Neural crest cell (in vitro differentiated cells): ENCODE measurements at regions not wholly inside any gene's neighbourhood (a gene's known extent, or its start where the extent isn't known, plus 50 kb on each side); places are given as distances from the start of the nearest gene placed in this dataset.

Experiments
- DNase-seq: peaks from one replicate; pipeline ENCODE4 v3.0.0; 2021; ENCODE audit warnings: low read depth, mixed read lengths, low spot score
- H3K27ac Mint-ChIP-seq: one replicate; pipeline ENCODE4 v1.8.0; 2021; ENCODE audit warnings: mild to moderate bottlenecking, mixed read lengths; ENCODE audit not compliant: unreplicated experiment
- H3K27me3 Mint-ChIP-seq: 2 replicates; pipeline ENCODE4 v1.8.0; 2021; ENCODE audit warnings: low read depth, mild to moderate bottlenecking, mixed read lengths
- H3K36me3 Mint-ChIP-seq: 2 replicates; pipeline ENCODE4 v1.8.0; 2021; ENCODE audit warnings: low read depth, mild to moderate bottlenecking, mixed read lengths
- H3K4me1 Mint-ChIP-seq: 2 replicates; pipeline ENCODE4 v1.8.0; 2021; ENCODE audit warnings: mixed read lengths
- H3K4me3 Mint-ChIP-seq: one replicate; pipeline ENCODE4 v1.8.0; 2021; ENCODE audit warnings: mild to moderate bottlenecking, mixed read lengths
- H3K9me3 Mint-ChIP-seq: 2 replicates; pipeline ENCODE4 v1.8.0; 2021; ENCODE audit warnings: mixed read lengths
- TF ChIP-seq, protein P1 (sequence below): fragments of 200-600 bp; sonication (generic); conservative IDR thresholded peaks from 2 replicates; pipeline ENCODE4 v1.5.0; 2021; ENCODE audit warnings: antibody characterized with exemption, mild to moderate bottlenecking

DNA sequence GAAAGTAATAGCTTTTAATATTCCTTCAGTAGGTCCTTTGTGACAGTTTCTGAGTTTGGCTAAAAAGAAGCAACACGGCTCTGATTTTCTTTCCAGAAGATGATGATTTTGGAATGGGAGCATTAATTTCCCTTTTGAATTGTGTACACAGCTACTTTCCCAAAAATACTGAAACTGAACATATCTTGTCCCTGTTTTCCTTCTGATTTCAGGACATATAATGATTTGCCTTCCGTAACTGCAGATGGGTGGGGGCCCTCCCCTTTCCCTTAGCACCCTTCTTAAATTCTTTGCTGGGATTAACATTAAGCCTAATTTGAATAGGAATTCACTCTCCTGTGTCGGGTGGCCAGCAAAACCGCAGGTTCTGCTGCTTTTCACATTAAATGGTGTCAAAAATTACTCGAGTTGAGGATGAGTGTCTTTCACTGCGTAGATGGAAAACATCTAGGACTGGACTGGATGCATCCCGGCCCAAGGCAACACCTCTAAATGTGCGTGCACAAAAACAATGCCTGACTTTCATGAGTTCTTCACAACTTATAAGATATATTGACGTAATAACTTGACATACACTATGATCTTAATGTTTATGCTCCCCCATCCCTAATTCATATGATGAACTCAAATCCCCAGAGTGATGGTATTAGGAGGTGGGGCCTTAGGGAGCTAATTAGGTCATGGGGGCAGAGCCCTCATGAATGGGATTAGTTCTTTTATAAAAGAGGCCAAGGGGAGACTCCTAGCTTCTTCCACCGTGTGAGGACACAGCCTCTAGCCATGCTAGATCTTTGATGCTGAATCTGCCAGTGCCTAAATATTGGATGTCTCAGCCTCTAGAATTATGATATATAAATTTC lies 158.1 kb downstream of the AEBP2 start:
- Mint-ChIP-seq H3K4me3 (no peak overlapping the region), H3K27me3 (no peaks in the 10 kb centered on the region), H3K4me1 (peaks cover 4% of the 10 kb centered on the region), H3K27ac (no peak overlapping the region), H3K9me3 (peaks cover 3% of the 10 kb centered on the region), H3K36me3 (no peaks in the 10 kb centered on the region)
- TF ChIP-seq, protein P1, sequence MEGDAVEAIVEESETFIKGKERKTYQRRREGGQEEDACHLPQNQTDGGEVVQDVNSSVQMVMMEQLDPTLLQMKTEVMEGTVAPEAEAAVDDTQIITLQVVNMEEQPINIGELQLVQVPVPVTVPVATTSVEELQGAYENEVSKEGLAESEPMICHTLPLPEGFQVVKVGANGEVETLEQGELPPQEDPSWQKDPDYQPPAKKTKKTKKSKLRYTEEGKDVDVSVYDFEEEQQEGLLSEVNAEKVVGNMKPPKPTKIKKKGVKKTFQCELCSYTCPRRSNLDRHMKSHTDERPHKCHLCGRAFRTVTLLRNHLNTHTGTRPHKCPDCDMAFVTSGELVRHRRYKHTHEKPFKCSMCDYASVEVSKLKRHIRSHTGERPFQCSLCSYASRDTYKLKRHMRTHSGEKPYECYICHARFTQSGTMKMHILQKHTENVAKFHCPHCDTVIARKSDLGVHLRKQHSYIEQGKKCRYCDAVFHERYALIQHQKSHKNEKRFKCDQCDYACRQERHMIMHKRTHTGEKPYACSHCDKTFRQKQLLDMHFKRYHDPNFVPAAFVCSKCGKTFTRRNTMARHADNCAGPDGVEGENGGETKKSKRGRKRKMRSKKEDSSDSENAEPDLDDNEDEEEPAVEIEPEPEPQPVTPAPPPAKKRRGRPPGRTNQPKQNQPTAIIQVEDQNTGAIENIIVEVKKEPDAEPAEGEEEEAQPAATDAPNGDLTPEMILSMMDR, result no peak
- DNase-seq, result no peak

DNA sequence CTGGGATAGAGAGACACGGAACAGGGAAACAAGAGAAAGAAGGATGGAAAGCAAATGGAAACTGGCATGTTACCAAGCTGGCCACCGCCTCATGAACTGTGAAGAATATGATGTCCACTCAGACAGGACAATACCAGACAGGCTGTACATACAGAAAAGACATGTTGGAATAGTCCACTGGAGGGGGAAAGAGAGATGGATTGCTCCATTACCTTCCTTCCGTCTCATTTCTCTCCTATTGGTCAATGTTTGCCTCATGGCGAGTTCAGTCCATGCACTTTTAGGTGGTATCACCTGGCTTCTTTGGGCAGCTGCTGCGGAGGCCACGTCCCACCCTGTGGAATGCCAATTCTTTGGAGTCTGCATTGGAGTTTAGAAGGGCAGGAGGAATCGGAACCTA lies 166.4 kb downstream of the AEBP2 start:
- no peaks in the 10 kb centered on the region for H3K4me1 Mint-ChIP-seq
- no peak for DNase-seq
- no peaks in the 10 kb centered on the region for H3K36me3 Mint-ChIP-seq
- H3K4me3 Mint-ChIP-seq, result no peak overlapping the region
- peaks cover 4% of the 10 kb centered on the region for H3K9me3 Mint-ChIP-seq
- no peak overlapping the region for H3K27ac Mint-ChIP-seq
- TF ChIP-seq, protein P1, result no peak
- no peaks in the 10 kb centered on the region for H3K27me3 Mint-ChIP-seq

DNA sequence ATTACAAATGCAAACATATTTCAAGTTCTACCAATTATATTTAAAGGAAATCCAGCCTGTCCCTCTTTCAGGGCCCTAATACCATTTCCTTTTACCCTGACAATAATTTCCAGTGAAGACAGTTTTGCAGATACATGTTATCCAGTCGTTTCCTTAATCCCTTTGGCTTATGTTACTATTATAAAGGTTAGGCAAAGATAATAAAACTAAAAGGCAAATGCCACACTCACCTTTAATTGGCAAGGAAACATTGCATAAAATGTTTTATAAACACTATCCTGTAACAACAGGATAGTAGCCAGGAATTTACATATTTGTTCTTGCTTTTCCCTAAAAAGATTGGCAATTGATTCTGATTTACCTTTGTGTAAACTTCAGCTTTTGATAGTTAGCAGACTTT lies 168.7 kb downstream of the AEBP2 start:
- Mint-ChIP-seq H3K36me3 (no peaks in the 10 kb centered on the region), H3K4me3 (no peak overlapping the region), H3K27ac (no peak overlapping the region), H3K4me1 (no peaks in the 10 kb centered on the region), H3K9me3 (peaks cover 8% of the 10 kb centered on the region), H3K27me3 (no peaks in the 10 kb centered on the region)
- TF ChIP-seq, protein P1, result no peak
- DNase-seq, result no peak

DNA sequence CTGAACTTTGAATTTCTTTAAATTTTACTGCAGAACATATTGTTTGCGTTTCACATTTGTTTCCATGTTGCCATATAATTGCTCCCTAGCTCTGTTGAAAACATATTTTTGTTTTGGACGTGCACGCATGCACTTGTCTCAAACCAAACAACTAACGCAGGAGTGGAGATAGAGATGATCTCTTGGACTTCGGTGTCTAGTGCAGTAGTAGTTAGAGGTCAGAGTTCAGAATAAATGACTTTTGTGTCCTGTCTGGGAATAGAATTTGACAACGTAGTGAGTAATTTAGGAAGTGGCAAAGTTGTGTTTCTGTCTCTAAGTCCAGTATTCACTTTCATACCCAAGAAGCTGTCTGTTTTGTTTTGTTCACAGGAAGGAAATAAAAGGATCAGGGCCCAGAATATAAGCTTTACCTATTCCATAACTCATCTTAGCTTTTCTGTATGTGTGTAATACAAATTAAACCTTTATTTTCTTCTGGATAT lies 173.8 kb downstream of the AEBP2 start:
- H3K36me3 Mint-ChIP-seq, result no peaks in the 10 kb centered on the region
- no peak overlapping the region for H3K27ac Mint-ChIP-seq
- TF ChIP-seq, protein P1, result no peak
- H3K4me1 Mint-ChIP-seq, result no peaks in the 10 kb centered on the region
- H3K27me3 Mint-ChIP-seq, result no peaks in the 10 kb centered on the region
- no peak for DNase-seq
- no peak overlapping the region for H3K4me3 Mint-ChIP-seq
- peaks cover 8% of the 10 kb centered on the region for H3K9me3 Mint-ChIP-seq

DNA sequence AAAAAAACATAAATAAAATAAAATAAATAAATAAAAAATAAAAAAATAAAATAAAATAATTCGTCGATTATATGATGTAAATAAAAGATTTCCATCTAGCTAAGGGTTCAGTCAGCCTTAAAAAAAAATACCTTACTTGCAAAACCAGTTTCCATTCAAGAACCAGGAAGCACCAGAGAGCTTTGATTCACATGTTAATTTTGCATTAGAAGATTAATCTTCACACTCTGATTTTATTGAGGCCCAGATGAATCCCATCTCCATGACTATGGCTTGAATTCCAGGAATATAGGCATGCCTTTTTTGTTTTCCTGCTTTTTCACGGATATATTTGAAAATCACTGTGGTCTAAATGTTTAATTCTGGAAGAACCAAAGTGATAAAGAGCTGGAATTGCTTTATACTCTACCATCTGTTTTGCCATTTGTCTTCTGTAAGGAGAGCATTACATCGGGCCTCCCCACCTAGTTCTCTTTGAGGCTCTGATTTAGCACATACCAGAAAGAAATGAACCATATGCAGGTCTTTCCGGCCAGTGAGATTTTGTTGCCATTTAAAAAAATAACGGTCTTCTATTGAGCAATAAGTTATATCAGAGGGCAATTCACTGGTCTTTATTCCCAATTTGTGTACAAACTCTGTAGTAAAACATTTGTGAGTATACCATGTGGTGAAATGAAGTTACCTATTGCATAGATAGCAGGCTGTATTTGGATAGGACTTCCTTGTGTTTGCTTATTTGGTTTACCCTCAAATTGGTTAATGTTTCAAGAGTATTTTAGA lies 175.5 kb downstream of the AEBP2 start:
- Mint-ChIP-seq H3K4me3 (no peak overlapping the region), H3K9me3 (peaks cover 8% of the 10 kb centered on the region), H3K27ac (no peak overlapping the region), H3K27me3 (no peaks in the 10 kb centered on the region), H3K4me1 (no peaks in the 10 kb centered on the region), H3K36me3 (no peaks in the 10 kb centered on the region)
- TF ChIP-seq, protein P1, result no peak
- no peak for DNase-seq
